PC-9 (cell line): ENCODE measurements at regions not wholly inside any gene's neighbourhood (a gene's known extent, or its start where the extent isn't known, plus 50 kb on each side); places are given as distances from the start of the nearest gene placed in this dataset.

Experiments used
- BruUV-seq: library from RNA; stranded (reverse); fragments of 400-500 nt; replicated peaks from 2 replicates; lab custom pipeline; 2021; lab: Mats Ljungman, UMichigan
- CTCF ChIA-PET: fragments of 300-600 bp; sonication (Branson Sonifier 250); formaldehyde crosslinking; loops from one replicate; lab custom pipeline; 2022; ENCODE audit warnings: antibody characterized with exemption; lab: Charles Lee
- POLR2A ChIA-PET: fragments of 300-600 bp; sonication (Branson Sonifier 250); formaldehyde crosslinking; loops from one replicate; lab custom pipeline; 2022; ENCODE audit warnings: antibody characterized with exemption; ENCODE audit not compliant: unreplicated experiment; lab: Charles Lee
- DNase-seq, 2 experiments: peaks; one replicate each; pipeline versions ENCODE4 v3.0.0 to v3.0.0-alpha.2; 2015 to 2022; ENCODE audit warnings: mixed read lengths in 1 of 2
- H2AFZ ChIP-seq: fragments of 200-600 bp; sonication (generic); 2 replicates; pipeline ENCODE4 v1.8.1; 2017; ENCODE audit warnings: antibody characterized with exemption
- H3F3A ChIP-seq: fragments of 200-600 bp; sonication (generic); 2 replicates; pipeline ENCODE4 v1.8.1; 2017; ENCODE audit warnings: antibody characterized with exemption, mild to moderate bottlenecking, low read depth; ENCODE audit not compliant: insufficient read depth
- H3K27ac ChIP-seq: fragments of 200-600 bp; sonication (generic); 2 replicates; pipeline ENCODE4 v1.6.1; 2016; ENCODE audit warnings: mixed run types
- H3K27me3 ChIP-seq: fragments of 200-600 bp; sonication (generic); 2 replicates; pipeline ENCODE4 v1.6.1; 2016; ENCODE audit warnings: low read depth, mixed run types; ENCODE audit not compliant: insufficient read depth
- H3K36me3 ChIP-seq: fragments of 200-600 bp; sonication (generic); 2 replicates; pipeline ENCODE4 v1.6.1; 2016; ENCODE audit warnings: low read depth, mixed run types
- H3K4me1 ChIP-seq: fragments of 200-600 bp; sonication (generic); replicated peaks from 2 replicates; pipeline ENCODE4 v1.6.1; 2016; ENCODE audit warnings: mixed run types; ENCODE audit not compliant: insufficient read depth
- H3K4me2 ChIP-seq: fragments of 200-600 bp; sonication (generic); 2 replicates; pipeline ENCODE4 v1.6.1; 2017; ENCODE audit warnings: mixed run types
- H3K4me3 ChIP-seq: fragments of 200-600 bp; sonication (generic); 2 replicates; pipeline ENCODE4 v1.6.1; 2016; ENCODE audit warnings: mixed run types
- H3K79me2 ChIP-seq: fragments of 200-600 bp; sonication (generic); 2 replicates; pipeline ENCODE4 v1.6.1; 2017; ENCODE audit warnings: low read depth, mixed run types
- H3K9me2 ChIP-seq: fragments of 200-600 bp; sonication (generic); 2 replicates; pipeline ENCODE4 v1.8.1; 2017; ENCODE audit warnings: mild to moderate bottlenecking; ENCODE audit not compliant: insufficient read depth
- H3K9me3 ChIP-seq: fragments of 200-600 bp; sonication (generic); 2 replicates; pipeline ENCODE4 v1.8.1; 2016; ENCODE audit warnings: low read depth; ENCODE audit not compliant: insufficient read depth
- H4K20me1 ChIP-seq: fragments of 200-600 bp; sonication (generic); 2 replicates; pipeline ENCODE4 v1.8.1; 2017; ENCODE audit not compliant: insufficient read depth
- CTCF ChIP-seq: fragments of 200-600 bp; sonication (generic); conservative IDR thresholded peaks from 2 replicates; pipeline ENCODE4 v1.6.1; 2017; ENCODE audit warnings: mixed run types, antibody characterized with exemption, mild to moderate bottlenecking, moderate library complexity
- EZH2 ChIP-seq: fragments of 200-600 bp; sonication (generic); IDR thresholded peaks from 2 replicates; pipeline ENCODE4 v1.8.0; 2017; ENCODE audit warnings: antibody characterized with exemption, low read depth
- intact Hi-C: fragments of 100-400 bp; cut with micrococcal nuclease; formaldehyde crosslinking; loops from one replicate; pipeline ENCODE4 v1.10.0; 2022; ENCODE audit not compliant: unreplicated experiment

- Histone ChIP-seq H3K27me3 (peaks cover 8% of the 10 kb centered on the region), H3K27ac (no peak overlapping the region), H3K4me3 (no peak overlapping the region), H2AFZ (no peak overlapping the region), H3K4me1 (no peaks in the 10 kb centered on the region), H4K20me1 (no peaks in the 10 kb centered on the region), H3K36me3 (no peaks in the 10 kb centered on the region), H3K4me2 (no peak overlapping the region), H3K79me2 (no peaks in the 10 kb centered on the region), H3K9me2 (no peaks in the 10 kb centered on the region), H3K9me3 (no peaks in the 10 kb centered on the region), H3F3A (no peaks in the 10 kb centered on the region)
- no peak for DNase-seq
- ChIA-PET POLR2A (no interaction called here), CTCF (no interaction called here)
- BruUV-seq = no TSS peak
- intact Hi-C loops = no loop called here
- no peak for TF ChIP-seq EZH2
- TF ChIP-seq CTCF = no peak
Observed at GRCh38 chr5:162282191-162282590, 214.6 kb downstream of the GABRG2 start.

GRCh38 chr5:162283609-162284008 lies 216.0 kb downstream of the GABRG2 start:
- Histone ChIP-seq H4K20me1 (no peaks in the 10 kb centered on the region), H3K36me3 (no peaks in the 10 kb centered on the region), H3K4me2 (no peak overlapping the region), H3K4me3 (no peak overlapping the region), H3K79me2 (no peaks in the 10 kb centered on the region), H3K27ac (no peak overlapping the region), H3K4me1 (no peaks in the 10 kb centered on the region), H3K9me3 (no peaks in the 10 kb centered on the region), H3F3A (no peaks in the 10 kb centered on the region), H3K9me2 (no peaks in the 10 kb centered on the region), H3K27me3 (peaks cover 8% of the 10 kb centered on the region), H2AFZ (no peak overlapping the region)
- ChIA-PET CTCF (no interaction called here), POLR2A (no interaction called here)
- intact Hi-C loops = no loop called here
- no TSS peak for BruUV-seq
- TF ChIP-seq CTCF (no peak), EZH2 (no peak)
- DNase-seq = no peak

DNA sequence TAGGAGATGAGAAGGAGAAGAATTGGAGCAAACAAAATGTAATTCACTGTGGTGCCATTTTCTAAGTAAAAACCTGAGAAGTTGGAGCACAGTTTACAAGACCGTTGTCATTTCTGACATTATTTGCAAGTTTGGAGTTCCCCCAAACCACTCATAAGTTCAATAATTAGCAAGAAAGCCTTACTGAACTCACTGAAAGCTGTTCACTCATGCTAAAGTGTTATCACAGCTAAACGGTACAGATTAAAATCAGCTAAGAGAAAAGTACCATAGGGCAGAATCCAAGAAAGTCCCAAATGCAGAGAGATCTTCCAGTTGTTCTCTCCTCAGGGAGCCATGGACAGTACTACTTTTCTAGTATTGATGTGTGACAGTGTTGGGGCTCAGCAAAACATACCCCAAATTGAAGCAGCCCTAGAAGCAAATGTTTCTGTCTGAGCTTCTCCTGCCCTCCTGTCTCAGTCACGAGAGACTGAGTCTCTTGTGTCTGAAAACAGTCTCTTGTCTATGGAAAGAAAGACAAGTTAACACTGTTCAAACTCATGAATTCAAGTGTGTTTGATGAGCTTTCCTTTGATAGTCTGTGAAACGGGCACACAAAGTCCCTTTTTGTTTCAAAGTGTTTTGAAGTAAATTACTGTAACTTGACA lies 221.2 kb downstream of the GABRG2 start:
- no peaks in the 10 kb centered on the region for H3K9me2 ChIP-seq
- H3K36me3 ChIP-seq = no peaks in the 10 kb centered on the region
- H3K4me1 ChIP-seq = no peaks in the 10 kb centered on the region
- no peaks in the 10 kb centered on the region for H3K27me3 ChIP-seq
- no peak overlapping the region for H3K4me2 ChIP-seq
- no peak overlapping the region for H3K27ac ChIP-seq
- intact Hi-C loops = no loop called here
- H2AFZ ChIP-seq = no peak overlapping the region
- H3F3A ChIP-seq = no peaks in the 10 kb centered on the region
- TF ChIP-seq EZH2 (no peak), CTCF (no peak)
- CTCF ChIA-PET = no interaction called here
- no peaks in the 10 kb centered on the region for H3K79me2 ChIP-seq
- POLR2A ChIA-PET = no interaction called here
- no TSS peak for BruUV-seq
- H4K20me1 ChIP-seq = no peaks in the 10 kb centered on the region
- no peak for DNase-seq
- H3K4me3 ChIP-seq = no peak overlapping the region
- no peaks in the 10 kb centered on the region for H3K9me3 ChIP-seq
